Hematopoietic multipotent progenitor cell treated with erythropoietin and hydrocortisone succinate and interleukin-3 and kit ligand, for 15 days (in vitro differentiated cells): ENCODE measurements at regions not wholly inside any gene's neighbourhood (a gene's known extent, or its start where the extent isn't known, plus 50 kb on each side); places are given as distances from the start of the nearest gene placed in this dataset.

ENCODE experiments used
- DNase-seq: peaks from one replicate; pipeline ENCODE4 v3.0.0-alpha.2; 2015; ENCODE audit warnings: low spot score

- no peak for DNase-seq
Measured at GRCh38 chr4:82031376-82031927, 342.3 kb downstream of the HNRNPD start.

GRCh38 chr4:82017680-82018079 lies 356.1 kb downstream of the HNRNPD start:
- DNase-seq, result peak; percentile 6

- DNase-seq, result no peak
Measured at GRCh38 chr4:82005158-82005557, 368.6 kb downstream of the HNRNPD start.

- no peak for DNase-seq
Measured at GRCh38 chr4:81997313-81997712, 376.5 kb downstream of the HNRNPD start.

GRCh38 chr4:81990898-81991297 lies 382.9 kb downstream of the HNRNPD start:
- no peak for DNase-seq

- no peak for DNase-seq
Measured at GRCh38 chr4:81990211-81990610, 383.6 kb downstream of the HNRNPD start.

- no peak for DNase-seq
Measured at GRCh38 chr4:81989202-81989601, 384.6 kb downstream of the HNRNPD start.

- DNase-seq, result no peak
Measured at GRCh38 chr4:81988178-81988577, 385.6 kb downstream of the HNRNPD start.

- DNase-seq, result no peak
Measured at GRCh38 chr4:81984746-81985145, 389.0 kb downstream of the HNRNPD start.

GRCh38 chr4:81982846-81983540 lies 390.8 kb downstream of the HNRNPD start:
- no peak for DNase-seq

GRCh38 chr4:81981218-81981617 lies 392.6 kb downstream of the HNRNPD start:
- no peak for DNase-seq

GRCh38 chr4:81974523-81974922 lies 399.3 kb downstream of the HNRNPD start:
- DNase-seq, result no peak

GRCh38 chr4:81971637-81972381 lies 402.0 kb downstream of the HNRNPD start:
- DNase-seq, result no peak

GRCh38 chr4:81971061-81971460 lies 402.7 kb downstream of the HNRNPD start:
- DNase-seq, result no peak

GRCh38 chr4:81970454-81970853 lies 403.3 kb downstream of the HNRNPD start:
- no peak for DNase-seq

- no peak for DNase-seq
Measured at GRCh38 chr4:81966676-81967075, 407.1 kb downstream of the HNRNPD start.

GRCh38 chr4:81965911-81966310 lies 407.9 kb downstream of the HNRNPD start:
- DNase-seq, result no peak

- DNase-seq, result no peak
Measured at GRCh38 chr4:81965454-81965853, 408.3 kb downstream of the HNRNPD start.

GRCh38 chr4:81963763-81964020 lies 410.1 kb downstream of the HNRNPD start:
- no peak for DNase-seq

GRCh38 chr4:81963015-81963762 lies 410.6 kb downstream of the HNRNPD start:
- DNase-seq, result no peak

- DNase-seq, result no peak
Measured at GRCh38 chr4:81960961-81961360, 412.8 kb downstream of the HNRNPD start.

GRCh38 chr4:81954271-81954670 lies 419.5 kb downstream of the HNRNPD start:
- no peak for DNase-seq

GRCh38 chr4:81951891-81952455 lies 421.8 kb downstream of the HNRNPD start:
- no peak for DNase-seq
